ENCODE measurements at regions not wholly inside any gene's neighbourhood (a gene's known extent, or its start where the extent isn't known, plus 50 kb on each side); places are given as distances from the start of the nearest gene placed in this dataset.

DNA sequence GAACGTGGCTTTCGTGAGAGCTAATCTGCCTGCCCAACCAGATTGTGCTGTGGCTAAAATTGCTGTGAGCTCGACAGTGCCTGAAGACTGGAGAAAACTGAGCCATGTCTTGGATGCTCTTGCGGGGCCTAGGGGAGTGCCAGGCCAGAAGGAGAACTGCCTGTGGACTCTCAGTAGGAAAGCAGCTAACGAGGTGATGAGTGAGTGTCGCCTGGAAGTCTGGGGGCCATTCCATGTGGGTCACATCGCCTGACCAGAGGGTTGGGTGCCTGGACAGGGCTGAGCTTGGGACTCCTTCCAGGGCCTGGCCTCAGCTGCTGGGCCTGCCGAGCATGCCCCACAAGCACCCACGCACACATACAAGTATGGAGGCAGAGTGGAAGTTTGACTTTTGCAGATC, 166.5 kb downstream of the VEGFA start:
- TF ChIP-seq, protein P1, sequence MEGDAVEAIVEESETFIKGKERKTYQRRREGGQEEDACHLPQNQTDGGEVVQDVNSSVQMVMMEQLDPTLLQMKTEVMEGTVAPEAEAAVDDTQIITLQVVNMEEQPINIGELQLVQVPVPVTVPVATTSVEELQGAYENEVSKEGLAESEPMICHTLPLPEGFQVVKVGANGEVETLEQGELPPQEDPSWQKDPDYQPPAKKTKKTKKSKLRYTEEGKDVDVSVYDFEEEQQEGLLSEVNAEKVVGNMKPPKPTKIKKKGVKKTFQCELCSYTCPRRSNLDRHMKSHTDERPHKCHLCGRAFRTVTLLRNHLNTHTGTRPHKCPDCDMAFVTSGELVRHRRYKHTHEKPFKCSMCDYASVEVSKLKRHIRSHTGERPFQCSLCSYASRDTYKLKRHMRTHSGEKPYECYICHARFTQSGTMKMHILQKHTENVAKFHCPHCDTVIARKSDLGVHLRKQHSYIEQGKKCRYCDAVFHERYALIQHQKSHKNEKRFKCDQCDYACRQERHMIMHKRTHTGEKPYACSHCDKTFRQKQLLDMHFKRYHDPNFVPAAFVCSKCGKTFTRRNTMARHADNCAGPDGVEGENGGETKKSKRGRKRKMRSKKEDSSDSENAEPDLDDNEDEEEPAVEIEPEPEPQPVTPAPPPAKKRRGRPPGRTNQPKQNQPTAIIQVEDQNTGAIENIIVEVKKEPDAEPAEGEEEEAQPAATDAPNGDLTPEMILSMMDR (IDR thresholded peaks at IDR 0.05 in 4 of 5, conservative IDR thresholded peaks at IDR 0.05 in 1 of 5): no peak
- TF ChIP-seq POLR2A (IDR thresholded peaks at IDR 0.05): no peak
